ENCODE measurements at regions not wholly inside any gene's neighbourhood (a gene's known extent, or its start where the extent isn't known, plus 50 kb on each side); places are given as distances from the start of the nearest gene placed in this dataset.
A peak's percentile ranks its signal among the peaks of the same experiment; 100 is the strongest.

GRCh38 chr10:125265579-125265955 lies 105.2 kb upstream of the CTBP2 start:
- Histone ChIP-seq H3K9ac (ENCODE audit: low read depth, low read length, poor library complexity) (no peak overlapping the region), H3K23ac (ENCODE audit: low read depth, low read length, poor library complexity) (no peak overlapping the region), H2BK12ac (ENCODE audit: low read length) (no peak overlapping the region), H4K91ac (ENCODE audit: low read depth, low read length, poor library complexity) (no peak overlapping the region), H2AFZ (ENCODE audit: low read length) (no peak overlapping the region), H3K4me3 (ENCODE audit: low read length in 2 of 2) (no peak overlapping the region), H4K8ac (ENCODE audit: low read depth, low read length) (no peak overlapping the region), H3K4me2 (ENCODE audit: insufficient read depth, low read length, poor library complexity, severe bottlenecking) (no peak overlapping the region), H2BK120ac (ENCODE audit: low read depth, low read length) (no peak overlapping the region), H3K9me3 (replicated peaks in 1 of 2; ENCODE audit: control insufficient read depth in 2 of 2, insufficient read depth in 1 of 2, low read depth in 1 of 2, low read length in 2 of 2) (no peaks in the 10 kb centered on the region), H3K4me1 (ENCODE audit: control insufficient read depth in 2 of 2, insufficient read depth in 1 of 2, low read depth in 1 of 2, low read length in 2 of 2) (no peaks in the 10 kb centered on the region), H3K36me3 (replicated peaks in 1 of 2; ENCODE audit: control insufficient read depth in 2 of 2, insufficient read depth in 2 of 2, low read length in 2 of 2) (no peaks in the 10 kb centered on the region), H3K14ac (ENCODE audit: low read length) (no peak overlapping the region), H3K79me1 (ENCODE audit: low read depth, low read length) (no peaks in the 10 kb centered on the region), H3K27me3 (ENCODE audit: control insufficient read depth in 3 of 3, insufficient read depth in 3 of 3, low read depth in 1 of 3, low read length in 3 of 3) (peaks cover 0 to 3% (median 0%) of the 10 kb centered on the region in 3 experiments), H3K27ac (replicated peaks; ENCODE audit: low read length) (no peak overlapping the region), H2BK5ac (ENCODE audit: low read length) (no peak overlapping the region), H3K4ac (ENCODE audit: low read length) (no peak overlapping the region), H2AK5ac (ENCODE audit: low read depth, low read length) (no peak overlapping the region), H3K18ac (ENCODE audit: low read length) (no peak overlapping the region), H2BK15ac (ENCODE audit: low read length) (no peak overlapping the region)
- no peak for DNase-seq (ENCODE audit: low spot score)
- WGBS, 2 donors (ENCODE audit: extremely low coverage in 2 of 2, insufficient read length in 2 of 2, insufficient replicate concordance in 1 of 2): no CpG with 5 or more reads among the region's 6 CpGs

GRCh38 chr10:125264757-125265578 lies 104.6 kb upstream of the CTBP2 start:
- H2BK12ac ChIP-seq (ENCODE audit: low read length): peak overlapping the region; percentile 46
- H3K9ac ChIP-seq (ENCODE audit: low read depth, low read length, poor library complexity): peak overlapping the region; percentile 12
- WGBS, 2 donors (ENCODE audit: extremely low coverage in 2 of 2, insufficient read length in 2 of 2, insufficient replicate concordance in 1 of 2): no CpG with 5 or more reads among the region's 13 CpGs
- H2BK15ac ChIP-seq (ENCODE audit: low read length): no peak overlapping the region
- H3K27ac ChIP-seq (replicated peaks; ENCODE audit: low read length): no peak overlapping the region
- H2AK5ac ChIP-seq (ENCODE audit: low read depth, low read length): peak overlapping the region; percentile 33
- peak overlapping the region; percentile 60 for H3K18ac ChIP-seq (ENCODE audit: low read length)
- H2BK120ac ChIP-seq (ENCODE audit: low read depth, low read length): no peak overlapping the region
- H3K79me1 ChIP-seq (ENCODE audit: low read depth, low read length): no peaks in the 10 kb centered on the region
- no peak overlapping the region for H2AFZ ChIP-seq (ENCODE audit: low read length)
- no peak overlapping the region for H3K4me2 ChIP-seq (ENCODE audit: insufficient read depth, low read length, poor library complexity, severe bottlenecking)
- DNase-seq (ENCODE audit: low spot score): no peak
- no peak overlapping the region for H3K4ac ChIP-seq (ENCODE audit: low read length)
- H3K9me3 ChIP-seq (replicated peaks in 1 of 2; ENCODE audit: control insufficient read depth in 2 of 2, insufficient read depth in 1 of 2, low read depth in 1 of 2, low read length in 2 of 2): no peaks in the 10 kb centered on the region
- peaks cover 0 to 3% (median 0%) of the 10 kb centered on the region in 3 experiments for H3K27me3 ChIP-seq (ENCODE audit: control insufficient read depth in 3 of 3, insufficient read depth in 3 of 3, low read depth in 1 of 3, low read length in 3 of 3)
- H3K23ac ChIP-seq (ENCODE audit: low read depth, low read length, poor library complexity): no peak overlapping the region
- no peak overlapping the region for H3K14ac ChIP-seq (ENCODE audit: low read length)
- H4K8ac ChIP-seq (ENCODE audit: low read depth, low read length): no peak overlapping the region
- no peak overlapping the region for H4K91ac ChIP-seq (ENCODE audit: low read depth, low read length, poor library complexity)
- H3K4me3 ChIP-seq (ENCODE audit: low read length in 2 of 2): no peak overlapping the region
- H3K4me1 ChIP-seq (ENCODE audit: control insufficient read depth in 2 of 2, insufficient read depth in 1 of 2, low read depth in 1 of 2, low read length in 2 of 2): no peaks in the 10 kb centered on the region
- no peaks in the 10 kb centered on the region for H3K36me3 ChIP-seq (replicated peaks in 1 of 2; ENCODE audit: control insufficient read depth in 2 of 2, insufficient read depth in 2 of 2, low read length in 2 of 2)
- no peak overlapping the region for H2BK5ac ChIP-seq (ENCODE audit: low read length)

- no peak overlapping the region for H3K27ac ChIP-seq (replicated peaks; ENCODE audit: low read length)
- no CpG with 5 or more reads among the region's 1 CpG for WGBS, 2 donors (ENCODE audit: extremely low coverage in 2 of 2, insufficient read length in 2 of 2, insufficient replicate concordance in 1 of 2)
- no peak overlapping the region for H3K4ac ChIP-seq (ENCODE audit: low read length)
Measured at GRCh38 chr10:125264091-125264490, 103.7 kb upstream of the CTBP2 start.

DNA sequence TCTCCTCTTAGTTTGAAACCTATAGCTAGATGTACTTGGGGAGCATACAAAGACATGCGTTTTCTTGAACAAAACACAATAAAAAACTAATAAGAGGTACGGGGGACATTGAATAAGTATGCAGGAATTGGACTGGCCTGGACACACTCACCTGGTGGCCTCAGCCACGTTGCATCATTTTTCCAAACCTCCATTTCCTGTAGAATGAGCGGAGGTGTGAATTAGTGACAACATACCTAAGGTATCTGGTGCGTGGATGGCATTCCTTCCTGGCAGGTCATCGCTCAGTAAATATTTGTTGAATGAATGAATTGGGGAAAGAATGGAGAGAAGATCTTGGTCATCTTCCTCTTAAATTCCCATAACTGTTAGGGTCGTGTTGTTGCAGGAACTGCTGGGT lies 103.2 kb upstream of the CTBP2 start:
- DNase-seq (ENCODE audit: low spot score): no peak
- H3K18ac ChIP-seq (ENCODE audit: low read length): no peak overlapping the region

More at GRCh38 chr10:125264091-125264490, 103.7 kb upstream of the CTBP2 start:
- no peaks in the 10 kb centered on the region for H3K4me1 ChIP-seq (ENCODE audit: control insufficient read depth in 2 of 2, insufficient read depth in 1 of 2, low read depth in 1 of 2, low read length in 2 of 2)
- H4K91ac ChIP-seq (ENCODE audit: low read depth, low read length, poor library complexity): no peak overlapping the region
- H3K9me3 ChIP-seq (replicated peaks in 1 of 2; ENCODE audit: control insufficient read depth in 2 of 2, insufficient read depth in 1 of 2, low read depth in 1 of 2, low read length in 2 of 2): no peaks in the 10 kb centered on the region
- H2AFZ ChIP-seq (ENCODE audit: low read length): no peak overlapping the region
- H3K79me1 ChIP-seq (ENCODE audit: low read depth, low read length): no peaks in the 10 kb centered on the region
- H3K4me2 ChIP-seq (ENCODE audit: insufficient read depth, low read length, poor library complexity, severe bottlenecking): no peak overlapping the region
- no peak overlapping the region for H2BK12ac ChIP-seq (ENCODE audit: low read length)
- no peak overlapping the region for H4K8ac ChIP-seq (ENCODE audit: low read depth, low read length)
- H3K4me3 ChIP-seq (ENCODE audit: low read length in 2 of 2): peak overlapping the region in 1 of 2 donors; percentile 34
- no peak overlapping the region for H2BK15ac ChIP-seq (ENCODE audit: low read length)
- DNase-seq (ENCODE audit: low spot score): no peak
- H2BK120ac ChIP-seq (ENCODE audit: low read depth, low read length): no peak overlapping the region
- peaks cover 0 to 3% (median 0%) of the 10 kb centered on the region in 3 experiments for H3K27me3 ChIP-seq (ENCODE audit: control insufficient read depth in 3 of 3, insufficient read depth in 3 of 3, low read depth in 1 of 3, low read length in 3 of 3)
- H2BK5ac ChIP-seq (ENCODE audit: low read length): no peak overlapping the region
- H3K14ac ChIP-seq (ENCODE audit: low read length): no peak overlapping the region
- no peak overlapping the region for H3K9ac ChIP-seq (ENCODE audit: low read depth, low read length, poor library complexity)
- no peak overlapping the region for H3K23ac ChIP-seq (ENCODE audit: low read depth, low read length, poor library complexity)
- no peaks in the 10 kb centered on the region for H3K36me3 ChIP-seq (replicated peaks in 1 of 2; ENCODE audit: control insufficient read depth in 2 of 2, insufficient read depth in 2 of 2, low read length in 2 of 2)
- peak overlapping the region; percentile 30 for H3K18ac ChIP-seq (ENCODE audit: low read length)
- H2AK5ac ChIP-seq (ENCODE audit: low read depth, low read length): no peak overlapping the region

More for the DNA sequence above, 103.2 kb upstream of the CTBP2 start:
- H2AK5ac ChIP-seq (ENCODE audit: low read depth, low read length): no peak overlapping the region
- no peak overlapping the region for H2BK12ac ChIP-seq (ENCODE audit: low read length)
- WGBS, 2 donors (ENCODE audit: extremely low coverage in 2 of 2, insufficient read length in 2 of 2, insufficient replicate concordance in 1 of 2): no CpG with 5 or more reads among the region's 7 CpGs
- peaks cover 0 to 3% (median 0%) of the 10 kb centered on the region in 3 experiments for H3K27me3 ChIP-seq (ENCODE audit: control insufficient read depth in 3 of 3, insufficient read depth in 3 of 3, low read depth in 1 of 3, low read length in 3 of 3)
- no peak overlapping the region for H2BK120ac ChIP-seq (ENCODE audit: low read depth, low read length)
- H3K9ac ChIP-seq (ENCODE audit: low read depth, low read length, poor library complexity): no peak overlapping the region
- no peak overlapping the region for H4K91ac ChIP-seq (ENCODE audit: low read depth, low read length, poor library complexity)
- no peaks in the 10 kb centered on the region for H3K79me1 ChIP-seq (ENCODE audit: low read depth, low read length)
- H3K23ac ChIP-seq (ENCODE audit: low read depth, low read length, poor library complexity): no peak overlapping the region
- H4K8ac ChIP-seq (ENCODE audit: low read depth, low read length): no peak overlapping the region
- no peak overlapping the region for H3K27ac ChIP-seq (replicated peaks; ENCODE audit: low read length)
- no peaks in the 10 kb centered on the region for H3K36me3 ChIP-seq (replicated peaks in 1 of 2; ENCODE audit: control insufficient read depth in 2 of 2, insufficient read depth in 2 of 2, low read length in 2 of 2)
- no peak overlapping the region for H2BK15ac ChIP-seq (ENCODE audit: low read length)
- H3K4me1 ChIP-seq (ENCODE audit: control insufficient read depth in 2 of 2, insufficient read depth in 1 of 2, low read depth in 1 of 2, low read length in 2 of 2): no peaks in the 10 kb centered on the region
- H3K14ac ChIP-seq (ENCODE audit: low read length): no peak overlapping the region
- H3K4me2 ChIP-seq (ENCODE audit: insufficient read depth, low read length, poor library complexity, severe bottlenecking): no peak overlapping the region
- no peak overlapping the region for H2AFZ ChIP-seq (ENCODE audit: low read length)
- no peak overlapping the region for H3K4me3 ChIP-seq (ENCODE audit: low read length in 2 of 2)
- no peaks in the 10 kb centered on the region for H3K9me3 ChIP-seq (replicated peaks in 1 of 2; ENCODE audit: control insufficient read depth in 2 of 2, insufficient read depth in 1 of 2, low read depth in 1 of 2, low read length in 2 of 2)
- no peak overlapping the region for H2BK5ac ChIP-seq (ENCODE audit: low read length)
- H3K4ac ChIP-seq (ENCODE audit: low read length): no peak overlapping the region

All from neuronal stem cell (in vitro differentiated cells).